ENCODE measurements at regions not wholly inside any gene's neighbourhood (a gene's known extent, or its start where the extent isn't known, plus 50 kb on each side); places are given as distances from the start of the nearest gene placed in this dataset.

DNA sequence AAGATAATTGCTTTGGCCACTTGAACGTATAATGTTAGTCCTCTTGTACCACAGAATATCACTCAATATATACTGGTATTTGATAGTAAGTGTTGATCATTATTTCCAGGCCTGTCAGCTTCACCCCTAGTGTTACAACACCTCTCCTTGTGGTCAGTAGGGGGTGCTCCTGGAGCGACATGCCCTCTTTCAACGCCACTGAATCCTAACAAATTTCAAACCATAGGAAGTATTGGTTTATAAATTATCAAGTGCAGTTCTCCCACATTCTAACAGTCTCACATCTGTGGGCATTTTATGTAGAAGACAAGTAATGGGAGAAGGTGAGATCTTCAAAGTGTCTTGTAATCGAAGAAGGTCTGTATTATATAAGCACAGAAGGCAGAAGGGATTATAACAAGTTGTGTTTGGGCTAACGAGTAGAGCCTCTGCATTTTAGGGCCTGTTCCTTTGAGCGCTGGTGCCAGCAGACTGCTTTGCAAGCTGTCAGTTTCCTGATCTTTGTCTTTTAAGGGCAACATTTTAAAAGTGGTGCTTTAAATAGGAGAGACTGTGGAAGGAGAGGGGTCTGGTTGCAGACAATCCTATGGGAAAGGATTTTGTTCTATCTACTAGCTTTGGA lies 57.1 kb upstream of the CEP162 start:
- TF ChIP-seq EZH2 (IDR thresholded peaks at IDR 0.05; ENCODE audit: low read depth, unreplicated experiment) (no peak), CREB1 (CRISPR knock-in tag; IDR thresholded peaks at IDR 0.05; ENCODE audit: low read depth) (no peak)
- TF ChIP-seq, protein P1, sequence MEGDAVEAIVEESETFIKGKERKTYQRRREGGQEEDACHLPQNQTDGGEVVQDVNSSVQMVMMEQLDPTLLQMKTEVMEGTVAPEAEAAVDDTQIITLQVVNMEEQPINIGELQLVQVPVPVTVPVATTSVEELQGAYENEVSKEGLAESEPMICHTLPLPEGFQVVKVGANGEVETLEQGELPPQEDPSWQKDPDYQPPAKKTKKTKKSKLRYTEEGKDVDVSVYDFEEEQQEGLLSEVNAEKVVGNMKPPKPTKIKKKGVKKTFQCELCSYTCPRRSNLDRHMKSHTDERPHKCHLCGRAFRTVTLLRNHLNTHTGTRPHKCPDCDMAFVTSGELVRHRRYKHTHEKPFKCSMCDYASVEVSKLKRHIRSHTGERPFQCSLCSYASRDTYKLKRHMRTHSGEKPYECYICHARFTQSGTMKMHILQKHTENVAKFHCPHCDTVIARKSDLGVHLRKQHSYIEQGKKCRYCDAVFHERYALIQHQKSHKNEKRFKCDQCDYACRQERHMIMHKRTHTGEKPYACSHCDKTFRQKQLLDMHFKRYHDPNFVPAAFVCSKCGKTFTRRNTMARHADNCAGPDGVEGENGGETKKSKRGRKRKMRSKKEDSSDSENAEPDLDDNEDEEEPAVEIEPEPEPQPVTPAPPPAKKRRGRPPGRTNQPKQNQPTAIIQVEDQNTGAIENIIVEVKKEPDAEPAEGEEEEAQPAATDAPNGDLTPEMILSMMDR (conservative IDR thresholded peaks at IDR 0.05; ENCODE audit: low read depth in 2 of 2), result peak; percentile 84 to 87
